GM19023 (cell line): ENCODE measurements at regions not wholly inside any gene's neighbourhood (a gene's known extent, or its start where the extent isn't known, plus 50 kb on each side); places are given as distances from the start of the nearest gene placed in this dataset.

Experiments
- ATAC-seq: cut with Tn5 transposase; IDR thresholded peaks from one replicate; pipeline ENCODE4 v1.9.1; 2021; ENCODE audit warnings: mild to moderate bottlenecking, moderate library complexity; ENCODE audit not compliant: unreplicated experiment

DNA sequence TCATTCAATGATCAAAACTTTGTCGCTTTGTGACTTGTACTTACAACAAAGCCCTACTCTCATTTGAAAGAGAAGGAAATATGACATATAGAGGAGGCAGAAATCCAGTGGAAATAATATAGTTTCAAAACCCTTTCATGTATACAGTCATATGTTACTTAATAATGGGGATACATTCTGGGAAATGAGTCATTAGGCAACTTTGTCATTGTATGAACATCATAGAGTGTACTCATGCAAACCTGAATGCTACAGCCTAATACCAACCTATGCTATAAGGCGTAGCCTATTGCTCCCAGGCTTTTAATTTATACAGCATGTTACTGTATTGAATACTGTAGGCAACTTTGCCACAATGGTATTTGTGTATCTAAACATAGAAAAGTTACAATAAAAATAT, 69.0 kb upstream of the SMC2 start:
- ATAC-seq, result no peak

DNA sequence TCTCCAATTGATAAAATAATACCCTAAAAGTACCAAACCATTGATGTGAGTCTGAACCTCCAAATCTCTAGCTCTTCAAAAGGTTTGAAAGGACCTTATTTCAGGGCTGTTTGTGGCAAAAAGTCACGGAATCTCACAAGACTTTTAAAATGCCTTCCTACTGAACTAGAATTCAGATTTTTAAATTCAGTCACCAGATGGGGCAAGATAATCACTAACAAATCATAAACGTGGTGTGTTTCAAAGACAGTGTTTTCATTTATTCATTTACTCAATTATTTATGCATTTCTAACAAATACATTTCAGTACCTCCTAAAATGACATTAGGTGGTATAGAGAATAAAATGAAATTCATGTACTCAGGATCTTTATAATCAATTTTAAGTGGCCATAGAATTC, 68.2 kb upstream of the SMC2 start:
- no peak for ATAC-seq

DNA sequence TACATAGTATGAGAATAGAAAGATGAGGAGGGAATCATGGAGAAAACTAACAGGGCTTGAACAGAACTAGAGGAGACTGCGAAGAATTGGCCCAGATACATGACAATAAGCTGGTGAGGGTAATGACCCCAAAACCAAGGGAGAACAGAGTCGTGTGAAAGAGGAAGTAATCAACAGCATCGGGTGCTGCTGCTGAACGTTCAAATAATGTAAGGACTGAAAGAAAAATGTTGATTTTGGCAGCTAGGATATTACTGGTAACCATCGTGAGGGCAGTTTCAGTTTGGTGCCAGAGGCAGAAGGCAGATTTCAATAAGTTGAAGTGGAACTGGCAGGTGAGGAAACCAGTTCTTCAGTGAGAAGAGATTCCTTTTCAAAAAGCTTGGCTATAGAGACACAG, 66.8 kb upstream of the SMC2 start:
- ATAC-seq, result peak; percentile 49

- ATAC-seq, result no peak
Observed at GRCh38 chr9:104028827-104029226, 65.3 kb upstream of the SMC2 start.
